ENCODE measurements at regions not wholly inside any gene's neighbourhood (a gene's known extent, or its start where the extent isn't known, plus 50 kb on each side); places are given as distances from the start of the nearest gene placed in this dataset.

GRCh38 chr22:49046546-49047361, 780.9 kb downstream of the BRD1 start:
- TF ChIP-seq CTCF (conservative IDR thresholded peaks at IDR 0.05; ENCODE audit: low read depth, low read length) (no peak), SMC3 (IDR thresholded peaks at IDR 0.05; ENCODE audit: low read depth, low read length) (no peak), RAD21 (IDR thresholded peaks at IDR 0.05; ENCODE audit: low read length) (no peak), POLR2A (IDR thresholded peaks at IDR 0.05; ENCODE audit: low read depth, low read length) (no peak), BHLHE40 (IDR thresholded peaks at IDR 0.05; ENCODE audit: low read depth, low read length) (no peak)

Measured in IMR-90 (cell line).